ENCODE measurements at regions not wholly inside any gene's neighbourhood (a gene's known extent, or its start where the extent isn't known, plus 50 kb on each side); places are given as distances from the start of the nearest gene placed in this dataset.

GRCh38 chr12:17577405-17577804 lies 512.6 kb downstream of the RERGL start (continued):
- no peak for TF ChIP-seq MXD4 (CRISPR knock-in tag; IDR thresholded peaks at IDR 0.05; ENCODE audit: borderline replicate concordance)
- no peak for TF ChIP-seq ZBTB43 (CRISPR knock-in tag; IDR thresholded peaks at IDR 0.05)
- TF ChIP-seq NFE2L1 (CRISPR knock-in tag; IDR thresholded peaks at IDR 0.05), result no peak
- no peak for TF ChIP-seq ESRRA (CRISPR knock-in tag; IDR thresholded peaks at IDR 0.05; ENCODE audit: borderline replicate concordance)
- TF ChIP-seq ZNF671 (CRISPR knock-in tag; IDR thresholded peaks at IDR 0.05), result no peak
- TF ChIP-seq AFF4 (CRISPR knock-in tag; IDR thresholded peaks at IDR 0.05; ENCODE audit: borderline replicate concordance), result no peak
- no peak for TF ChIP-seq USF1 (CRISPR knock-in tag; IDR thresholded peaks at IDR 0.05)

- ChIA-PET CTCF (no interaction called here), POLR2A (no interaction called here)
- DNase-seq (ENCODE audit: low spot score), result no peak
- ATAC-seq, result no peak
- Mint-ChIP-seq H3K4me3 (no peak overlapping the region), H3K27me3 (ENCODE audit: low read depth) (no peaks in the 10 kb centered on the region), H3K27ac (no peak overlapping the region), H3K36me3 (no peaks in the 10 kb centered on the region), H3K9me3 (no peaks in the 10 kb centered on the region), H3K4me1 (peaks cover 2% of the 10 kb centered on the region)
- TF ChIP-seq TEAD1 (CRISPR knock-in tag; IDR thresholded peaks at IDR 0.05) (no peak), NFATC4 (CRISPR knock-in tag; IDR thresholded peaks at IDR 0.05) (no peak), AR (CRISPR knock-in tag; IDR thresholded peaks at IDR 0.05) (no peak), PRRX2 (CRISPR knock-in tag; IDR thresholded peaks at IDR 0.05) (no peak), FOXP1 (CRISPR knock-in tag; IDR thresholded peaks at IDR 0.05; ENCODE audit: borderline replicate concordance) (no peak), ETV6 (CRISPR knock-in tag; IDR thresholded peaks at IDR 0.05) (no peak), HMGXB4 (CRISPR knock-in tag; IDR thresholded peaks at IDR 0.05) (no peak), JAZF1 (CRISPR knock-in tag; IDR thresholded peaks at IDR 0.05) (no peak), FOXP4 (CRISPR knock-in tag; IDR thresholded peaks at IDR 0.05) (no peak), CBFB (CRISPR knock-in tag; IDR thresholded peaks at IDR 0.05; ENCODE audit: low read depth) (no peak), TEAD4 (CRISPR knock-in tag; IDR thresholded peaks at IDR 0.05) (no peak), NR1H2 (CRISPR knock-in tag; IDR thresholded peaks at IDR 0.05) (no peak), ERG (CRISPR knock-in tag; IDR thresholded peaks at IDR 0.05) (no peak), MYBL2 (CRISPR knock-in tag; IDR thresholded peaks at IDR 0.05) (no peak), MXD4 (CRISPR knock-in tag; IDR thresholded peaks at IDR 0.05; ENCODE audit: borderline replicate concordance) (no peak)
Observed at GRCh38 chr12:17572250-17572649, 517.7 kb downstream of the RERGL start.
